MM.1S (cell line): ENCODE measurements at regions not wholly inside any gene's neighbourhood (a gene's known extent, or its start where the extent isn't known, plus 50 kb on each side); places are given as distances from the start of the nearest gene placed in this dataset.

Experiments used
- DNase-seq: peaks from one replicate; pipeline ENCODE4 v3.0.0-alpha.2; 2015
- H2AFZ ChIP-seq: fragments of 300-600 bp; sonication (generic); 2 replicates; pipeline ENCODE4 v1.6.0; 2016; ENCODE audit warnings: antibody characterized with exemption, low read length
- H3F3A ChIP-seq: fragments of 300-600 bp; sonication (generic); 2 replicates; pipeline ENCODE4 v1.6.1; 2016; ENCODE audit warnings: mild to moderate bottlenecking, antibody characterized with exemption, low read length, moderate library complexity, mixed read lengths; ENCODE audit not compliant: insufficient read depth
- H3K27ac ChIP-seq: fragments of 300-600 bp; sonication (generic); 2 replicates; pipeline ENCODE4 v1.5.1; 2016; ENCODE audit warnings: mild to moderate bottlenecking, low read length
- H3K27me3 ChIP-seq: fragments of 300-600 bp; sonication (generic); replicated peaks from 2 replicates; pipeline ENCODE4 v1.6.0; 2016; ENCODE audit warnings: low read length; ENCODE audit not compliant: insufficient read depth
- H3K36me3 ChIP-seq: fragments of 300-600 bp; sonication (generic); replicated peaks from 2 replicates; pipeline ENCODE4 v1.6.1; 2016; ENCODE audit warnings: mild to moderate bottlenecking, low read length, mixed read lengths; ENCODE audit not compliant: insufficient read depth
- H3K4me1 ChIP-seq: fragments of 300-600 bp; sonication (generic); 2 replicates; pipeline ENCODE4 v1.6.1; 2016; ENCODE audit warnings: low read length, mixed read lengths
- H3K4me2 ChIP-seq: fragments of 300-600 bp; sonication (generic); 2 replicates; pipeline ENCODE4 v1.6.0; 2016; ENCODE audit warnings: low read depth, low read length
- H3K4me3 ChIP-seq: fragments of 300-600 bp; sonication (generic); 2 replicates; pipeline ENCODE4 v1.5.1; 2016; ENCODE audit warnings: low read length, mixed read lengths
- H3K79me2 ChIP-seq: fragments of 300-600 bp; sonication (generic); 2 replicates; pipeline ENCODE4 v1.6.1; 2016; ENCODE audit warnings: mixed run types, low read length, mixed read lengths
- H3K9ac ChIP-seq: fragments of 300-600 bp; sonication (generic); 2 replicates; pipeline ENCODE4 v1.6.1; 2016; ENCODE audit warnings: low read length, mixed read lengths
- H3K9me2 ChIP-seq: fragments of 300-600 bp; sonication (generic); replicated peaks from 2 replicates; pipeline ENCODE4 v1.6.1; 2016; ENCODE audit warnings: mild to moderate bottlenecking, low read length, mixed read lengths; ENCODE audit not compliant: insufficient read depth
- H3K9me3 ChIP-seq: fragments of 300-600 bp; sonication (generic); replicated peaks from 2 replicates; pipeline ENCODE4 v1.6.1; 2016; ENCODE audit warnings: mild to moderate bottlenecking, low read length, mixed read lengths; ENCODE audit not compliant: insufficient read depth
- H4K20me1 ChIP-seq: fragments of 300-600 bp; sonication (generic); 2 replicates; pipeline ENCODE4 v1.6.1; 2016; ENCODE audit warnings: mild to moderate bottlenecking, low read length, moderate library complexity, mixed read lengths; ENCODE audit not compliant: insufficient read depth
- EZH2 ChIP-seq: fragments of 300-600 bp; sonication (generic); optimal IDR thresholded peaks from 2 replicates; pipeline ENCODE3; 2017; ENCODE audit warnings: low read depth, mild to moderate bottlenecking, antibody characterized with exemption, low read length, mixed read lengths
- EZH2phosphoT487 ChIP-seq: fragments of 300-600 bp; sonication (generic); IDR thresholded peaks from 2 replicates; pipeline ENCODE4 v1.6.1; 2018; ENCODE audit warnings: antibody characterized with exemption, low read length
- TF ChIP-seq, protein P1 (sequence below): fragments of 300-600 bp; sonication (generic); IDR thresholded peaks from 2 replicates; pipeline ENCODE4 v1.5.1; 2016; ENCODE audit warnings: antibody characterized with exemption, low read length, mixed read lengths

DNA sequence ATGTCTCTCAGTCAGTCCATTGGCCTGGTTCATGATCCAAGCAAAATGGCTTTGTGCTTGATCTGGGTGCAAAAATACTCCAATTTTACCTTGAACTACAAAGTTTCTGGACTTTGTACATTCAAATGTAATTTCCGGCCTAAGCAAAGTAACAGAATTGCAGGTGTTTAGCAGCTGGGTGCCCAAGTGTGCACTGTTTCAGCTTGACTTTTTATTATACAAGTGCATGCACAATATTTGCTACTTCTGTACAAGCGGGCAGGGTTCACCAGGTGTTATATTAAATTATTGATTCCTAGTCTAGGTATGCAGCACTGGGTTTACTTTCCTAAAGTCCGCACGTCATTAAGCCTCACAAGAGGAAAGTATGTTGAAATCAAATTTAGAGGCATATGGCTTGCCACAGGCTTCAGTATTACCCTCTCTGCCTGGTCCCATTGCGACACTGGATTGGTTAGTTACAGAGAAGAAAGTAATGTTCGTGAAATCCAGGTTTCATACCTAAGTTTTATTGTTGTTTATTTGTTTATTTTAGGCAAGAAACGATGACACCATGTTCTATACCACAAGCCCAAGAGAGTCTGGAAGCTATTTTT lies 376.9 kb upstream of the CTSO start:
- Histone ChIP-seq H3K9me2 (no peaks in the 10 kb centered on the region), H4K20me1 (no peaks in the 10 kb centered on the region), H3K9ac (no peak overlapping the region), H3K79me2 (no peaks in the 10 kb centered on the region), H3F3A (no peaks in the 10 kb centered on the region), H3K4me3 (peak overlapping the region; percentile 28; the same call in 1 of the 2 replicates), H2AFZ (peak overlapping the region; percentile 46; the same call in 1 of the 2 replicates), H3K27ac (peak overlapping the region; percentile 22; the same call in 1 of the 2 replicates), H3K9me3 (no peaks in the 10 kb centered on the region), H3K4me1 (peaks cover 10% of the 10 kb centered on the region; the same call in 1 of the 2 replicates), H3K36me3 (no peaks in the 10 kb centered on the region), H3K27me3 (no peaks in the 10 kb centered on the region), H3K4me2 (peak overlapping the region; percentile 55)
- peak; percentile 56 for DNase-seq
- TF ChIP-seq EZH2 (no peak), EZH2phosphoT487 (no peak)
- TF ChIP-seq, protein P1, sequence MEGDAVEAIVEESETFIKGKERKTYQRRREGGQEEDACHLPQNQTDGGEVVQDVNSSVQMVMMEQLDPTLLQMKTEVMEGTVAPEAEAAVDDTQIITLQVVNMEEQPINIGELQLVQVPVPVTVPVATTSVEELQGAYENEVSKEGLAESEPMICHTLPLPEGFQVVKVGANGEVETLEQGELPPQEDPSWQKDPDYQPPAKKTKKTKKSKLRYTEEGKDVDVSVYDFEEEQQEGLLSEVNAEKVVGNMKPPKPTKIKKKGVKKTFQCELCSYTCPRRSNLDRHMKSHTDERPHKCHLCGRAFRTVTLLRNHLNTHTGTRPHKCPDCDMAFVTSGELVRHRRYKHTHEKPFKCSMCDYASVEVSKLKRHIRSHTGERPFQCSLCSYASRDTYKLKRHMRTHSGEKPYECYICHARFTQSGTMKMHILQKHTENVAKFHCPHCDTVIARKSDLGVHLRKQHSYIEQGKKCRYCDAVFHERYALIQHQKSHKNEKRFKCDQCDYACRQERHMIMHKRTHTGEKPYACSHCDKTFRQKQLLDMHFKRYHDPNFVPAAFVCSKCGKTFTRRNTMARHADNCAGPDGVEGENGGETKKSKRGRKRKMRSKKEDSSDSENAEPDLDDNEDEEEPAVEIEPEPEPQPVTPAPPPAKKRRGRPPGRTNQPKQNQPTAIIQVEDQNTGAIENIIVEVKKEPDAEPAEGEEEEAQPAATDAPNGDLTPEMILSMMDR: no peak

DNA sequence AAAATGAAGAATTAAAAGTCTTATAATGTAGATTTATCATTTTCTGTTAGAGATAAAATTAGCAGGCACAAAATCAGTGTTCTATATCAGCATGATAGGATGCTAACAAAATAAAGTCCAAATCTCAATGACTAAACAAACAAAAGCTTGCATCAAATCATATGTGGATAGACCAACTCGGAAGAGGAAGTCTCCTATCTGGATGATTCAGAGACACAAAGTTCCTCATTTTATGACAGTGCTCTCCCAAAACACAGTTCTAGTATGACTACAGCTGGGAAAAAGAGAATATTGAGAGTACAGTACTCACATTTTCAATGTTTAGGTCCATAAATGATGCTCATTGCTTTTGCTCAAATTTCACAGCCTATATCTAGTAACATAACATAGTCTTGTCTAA lies 376.1 kb upstream of the CTSO start:
- H3K9ac ChIP-seq: no peak overlapping the region
- peak overlapping the region; percentile 46; the same call in 1 of the 2 replicates for H2AFZ ChIP-seq
- H3K4me3 ChIP-seq: peak overlapping the region; percentile 28; the same call in 1 of the 2 replicates
- peak overlapping the region; percentile 55 for H3K4me2 ChIP-seq
- H3F3A ChIP-seq: no peaks in the 10 kb centered on the region
- H3K79me2 ChIP-seq: no peaks in the 10 kb centered on the region
- H3K9me3 ChIP-seq: no peaks in the 10 kb centered on the region
- no peaks in the 10 kb centered on the region for H4K20me1 ChIP-seq
- no peaks in the 10 kb centered on the region for H3K27me3 ChIP-seq
- DNase-seq: no peak
- H3K4me1 ChIP-seq: peaks cover 10% of the 10 kb centered on the region; the same call in 1 of the 2 replicates
- TF ChIP-seq, protein P1: no peak
- TF ChIP-seq EZH2 (no peak), EZH2phosphoT487 (no peak)
- no peaks in the 10 kb centered on the region for H3K9me2 ChIP-seq
- H3K36me3 ChIP-seq: no peaks in the 10 kb centered on the region
- peak overlapping the region; percentile 22; the same call in 1 of the 2 replicates for H3K27ac ChIP-seq

DNA sequence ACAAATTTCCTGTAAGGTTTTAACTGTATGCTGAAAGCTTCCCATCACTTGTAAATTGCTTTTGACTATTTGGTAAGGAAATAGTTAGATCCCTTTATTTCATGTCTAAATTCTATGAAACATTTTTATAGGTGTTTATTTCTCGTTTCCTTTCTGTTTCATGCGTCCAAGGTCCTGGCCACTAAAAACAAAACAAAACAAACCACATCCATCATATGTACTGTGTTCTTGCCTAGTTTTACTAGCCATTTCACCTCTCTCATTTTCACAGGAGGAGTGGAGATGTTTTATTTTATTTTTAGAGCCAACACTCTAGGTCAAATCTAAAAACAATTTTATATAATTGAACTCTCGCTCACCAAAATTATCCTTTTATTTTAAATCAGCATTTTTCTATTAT lies 375.2 kb upstream of the CTSO start:
- H3K4me2 ChIP-seq: peak overlapping the region; percentile 55
- no peaks in the 10 kb centered on the region for H3K9me2 ChIP-seq
- no peaks in the 10 kb centered on the region for H3K9me3 ChIP-seq
- H3K36me3 ChIP-seq: no peaks in the 10 kb centered on the region
- no peak overlapping the region for H3K9ac ChIP-seq
- peaks cover 10% of the 10 kb centered on the region; the same call in 1 of the 2 replicates for H3K4me1 ChIP-seq
- no peaks in the 10 kb centered on the region for H4K20me1 ChIP-seq
- TF ChIP-seq, protein P1: no peak
- no peak for TF ChIP-seq EZH2phosphoT487
- no peak for TF ChIP-seq EZH2
- peak overlapping the region; percentile 2; the same call in 1 of the 2 replicates for H3K27ac ChIP-seq
- peak overlapping the region; percentile 36; the same call in 1 of the 2 replicates for H2AFZ ChIP-seq
- no peaks in the 10 kb centered on the region for H3F3A ChIP-seq
- DNase-seq: peak; percentile 11
- no peaks in the 10 kb centered on the region for H3K27me3 ChIP-seq
- H3K79me2 ChIP-seq: no peaks in the 10 kb centered on the region
- H3K4me3 ChIP-seq: peak overlapping the region; percentile 28
